ENCODE measurements at regions not wholly inside any gene's neighbourhood (a gene's known extent, or its start where the extent isn't known, plus 50 kb on each side); places are given as distances from the start of the nearest gene placed in this dataset.

DNA sequence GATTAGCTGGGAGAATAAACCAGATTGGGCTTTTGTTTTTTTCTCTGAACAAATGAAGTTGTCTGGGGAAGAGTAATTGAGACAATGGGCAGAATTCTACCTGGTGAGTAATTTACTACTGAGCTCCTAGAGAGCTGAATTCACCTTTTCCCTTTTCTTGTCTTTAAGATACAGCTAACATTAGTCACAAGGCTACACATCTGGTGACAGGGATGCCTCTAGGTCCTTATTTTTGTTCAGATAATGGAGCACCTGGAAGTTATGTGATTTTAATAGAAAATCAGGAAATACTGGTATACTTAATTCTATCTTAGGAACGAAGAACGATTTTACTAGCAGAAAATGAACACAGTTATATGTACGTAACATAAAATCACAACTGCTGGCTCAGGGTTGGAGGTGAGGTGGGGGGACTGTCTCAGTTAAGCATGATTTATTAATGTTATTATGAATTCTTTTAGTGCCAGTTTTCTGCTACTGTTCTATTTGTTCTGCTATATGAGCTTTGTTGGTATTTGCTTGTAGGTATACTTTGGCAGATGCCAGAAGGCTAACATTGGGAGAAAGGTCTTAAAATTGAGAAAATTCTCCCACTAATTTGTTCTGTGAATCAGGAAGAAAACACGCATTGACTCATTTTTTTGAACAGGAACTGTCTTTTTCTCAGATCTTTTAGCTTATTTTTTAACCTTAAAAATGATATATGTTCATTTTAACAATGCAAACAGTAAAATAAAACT lies 482.7 kb upstream of the RGS6 start:
- Mint-ChIP-seq H3K4me1 (peaks cover 12% of the 10 kb centered on the region), H3K4me3 (no peak overlapping the region), H3K27me3 (ENCODE audit: low read depth) (no peaks in the 10 kb centered on the region), H3K27ac (peak overlapping the region; percentile 55), H3K9me3 (peaks cover 19% of the 10 kb centered on the region), H3K36me3 (peaks cover 17% of the 10 kb centered on the region)
- CTCF ChIA-PET, result no interaction called here
- no peak for DNase-seq (ENCODE audit: low spot score)
- TF ChIP-seq ATF1 (CRISPR knock-in tag; IDR thresholded peaks at IDR 0.05) (no peak), ZNF671 (CRISPR knock-in tag; IDR thresholded peaks at IDR 0.05) (no peak), PRRX2 (CRISPR knock-in tag; IDR thresholded peaks at IDR 0.05) (no peak), MYBL2 (CRISPR knock-in tag; IDR thresholded peaks at IDR 0.05) (no peak), SP1 (CRISPR knock-in tag; conservative IDR thresholded peaks at IDR 0.05) (no peak), ETV6 (CRISPR knock-in tag; IDR thresholded peaks at IDR 0.05) (no peak), HMGA2 (CRISPR knock-in tag; IDR thresholded peaks at IDR 0.05) (no peak), RELA (CRISPR knock-in tag; IDR thresholded peaks at IDR 0.05; ENCODE audit: borderline replicate concordance) (no peak), ZNF396 (CRISPR knock-in tag; IDR thresholded peaks at IDR 0.05; ENCODE audit: borderline replicate concordance) (no peak)
- TF ChIP-seq, protein P1, sequence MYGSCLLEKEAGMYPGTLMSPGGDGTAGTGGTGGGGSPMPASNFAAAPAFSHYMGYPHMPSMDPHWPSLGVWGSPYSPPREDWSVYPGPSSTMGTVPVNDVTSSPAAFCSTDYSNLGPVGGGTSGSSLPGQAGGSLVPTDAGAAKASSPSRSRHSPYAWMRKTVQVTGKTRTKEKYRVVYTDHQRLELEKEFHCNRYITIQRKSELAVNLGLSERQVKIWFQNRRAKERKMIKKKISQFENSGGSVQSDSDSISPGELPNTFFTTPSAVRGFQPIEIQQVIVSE (CRISPR knock-in tag; IDR thresholded peaks at IDR 0.05; ENCODE audit: borderline replicate concordance), result no peak
- TF ChIP-seq, protein P2, sequence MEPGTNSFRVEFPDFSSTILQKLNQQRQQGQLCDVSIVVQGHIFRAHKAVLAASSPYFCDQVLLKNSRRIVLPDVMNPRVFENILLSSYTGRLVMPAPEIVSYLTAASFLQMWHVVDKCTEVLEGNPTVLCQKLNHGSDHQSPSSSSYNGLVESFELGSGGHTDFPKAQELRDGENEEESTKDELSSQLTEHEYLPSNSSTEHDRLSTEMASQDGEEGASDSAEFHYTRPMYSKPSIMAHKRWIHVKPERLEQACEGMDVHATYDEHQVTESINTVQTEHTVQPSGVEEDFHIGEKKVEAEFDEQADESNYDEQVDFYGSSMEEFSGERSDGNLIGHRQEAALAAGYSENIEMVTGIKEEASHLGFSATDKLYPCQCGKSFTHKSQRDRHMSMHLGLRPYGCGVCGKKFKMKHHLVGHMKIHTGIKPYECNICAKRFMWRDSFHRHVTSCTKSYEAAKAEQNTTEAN (CRISPR knock-in tag; IDR thresholded peaks at IDR 0.05), result no peak
- no peak for ATAC-seq
- POLR2A ChIA-PET, result no interaction called here

DNA sequence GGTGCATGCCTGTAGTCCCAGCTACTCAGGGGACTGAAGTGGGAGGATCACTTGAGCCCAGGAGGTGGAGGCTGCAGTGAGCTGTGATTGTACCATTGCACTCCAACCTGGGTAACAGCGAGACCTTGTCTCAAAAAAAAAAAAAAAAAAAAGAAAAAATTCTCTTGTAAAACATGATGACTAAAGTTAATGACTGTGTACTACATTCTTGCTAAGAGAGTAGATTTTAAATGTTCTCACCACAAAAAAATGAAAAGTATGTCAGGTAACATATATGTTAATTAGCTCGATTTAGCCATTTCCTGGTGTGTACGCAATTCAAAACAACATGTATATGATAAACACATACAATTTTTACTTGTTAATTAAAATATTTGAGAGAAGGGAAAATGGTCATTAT lies 480.7 kb upstream of the RGS6 start:
- ChIA-PET CTCF (no interaction called here), POLR2A (no interaction called here)
- H3K36me3 Mint-ChIP-seq, result peaks cover 17% of the 10 kb centered on the region
- H3K4me3 Mint-ChIP-seq, result no peak overlapping the region
- no peak overlapping the region for H3K27ac Mint-ChIP-seq
- TF ChIP-seq PRRX2 (CRISPR knock-in tag; IDR thresholded peaks at IDR 0.05) (no peak), ZNF263 (CRISPR knock-in tag; IDR thresholded peaks at IDR 0.05; ENCODE audit: low read depth) (no peak), FOXK1 (CRISPR knock-in tag; IDR thresholded peaks at IDR 0.05) (no peak), ZNF232 (CRISPR knock-in tag; IDR thresholded peaks at IDR 0.05) (no peak)
- ATAC-seq, result no peak
- no peak for DNase-seq (ENCODE audit: low spot score)
- peaks cover 19% of the 10 kb centered on the region for H3K9me3 Mint-ChIP-seq
- H3K4me1 Mint-ChIP-seq, result peaks cover 6% of the 10 kb centered on the region
- H3K27me3 Mint-ChIP-seq (ENCODE audit: low read depth), result no peaks in the 10 kb centered on the region

- TF ChIP-seq OVOL2 (CRISPR knock-in tag; IDR thresholded peaks at IDR 0.05; ENCODE audit: borderline replicate concordance), result no peak
- no peak for TF ChIP-seq NR1H2 (CRISPR knock-in tag; IDR thresholded peaks at IDR 0.05)
- CTCF ChIA-PET, result no interaction called here
- Mint-ChIP-seq H3K27me3 (ENCODE audit: low read depth) (no peaks in the 10 kb centered on the region), H3K36me3 (peaks cover 15% of the 10 kb centered on the region), H3K27ac (no peak overlapping the region), H3K9me3 (peaks cover 19% of the 10 kb centered on the region), H3K4me3 (no peak overlapping the region), H3K4me1 (peaks cover 6% of the 10 kb centered on the region)
- no peak for ATAC-seq
- POLR2A ChIA-PET, result no interaction called here
- DNase-seq (ENCODE audit: low spot score), result no peak
Observed at GRCh38 chr14:71452539-71452938, 479.7 kb upstream of the RGS6 start.

DNA sequence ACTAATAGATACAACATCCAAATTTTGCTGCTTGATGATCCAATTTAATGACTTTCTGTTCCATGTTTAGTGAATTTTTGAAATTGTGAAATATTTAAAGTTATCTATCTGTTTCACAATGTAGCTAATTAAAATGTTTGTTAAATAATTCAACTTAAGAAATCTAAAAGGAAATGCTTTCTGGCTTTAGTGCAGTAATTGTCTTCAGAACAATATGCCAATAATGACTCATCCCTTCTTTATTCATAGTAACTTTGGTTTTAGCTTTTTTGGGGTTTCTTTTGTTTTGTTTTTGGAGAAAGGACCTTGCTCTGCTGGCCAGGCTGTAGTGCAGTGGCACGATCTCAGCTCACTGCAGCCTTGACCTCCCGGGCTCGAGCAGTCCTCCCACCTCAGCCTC lies 479.2 kb upstream of the RGS6 start:
- ATAC-seq (no peak), DNase-seq (ENCODE audit: low spot score) (no peak)
- ChIA-PET CTCF (no interaction called here), POLR2A (no interaction called here)
- Mint-ChIP-seq H3K27me3 (ENCODE audit: low read depth) (no peaks in the 10 kb centered on the region), H3K9me3 (peaks cover 19% of the 10 kb centered on the region), H3K27ac (no peak overlapping the region), H3K36me3 (peaks cover 15% of the 10 kb centered on the region), H3K4me1 (peaks cover 6% of the 10 kb centered on the region), H3K4me3 (no peak overlapping the region)
- TF ChIP-seq GRHL2 (CRISPR knock-in tag; IDR thresholded peaks at IDR 0.05; ENCODE audit: insufficient replicate concordance, severe bottlenecking) (no peak), ZNF121 (CRISPR knock-in tag; IDR thresholded peaks at IDR 0.05) (peak; percentile 39; the same call in 1 of the 2 replicates)

All from WTC11 (cell line).